HCT116 (cell line): ENCODE measurements at regions not wholly inside any gene's neighbourhood (a gene's known extent, or its start where the extent isn't known, plus 50 kb on each side); places are given as distances from the start of the nearest gene placed in this dataset.

Experiments used
- ATAC-seq: fragments of 200-7000 bp; cut with Tn5 transposase; 2 replicates; pipeline ENCODE4 v1.9.1; 2020; ENCODE audit warnings: mild to moderate bottlenecking, moderate library complexity
- BruUV-seq: library from RNA; stranded (reverse); fragments of 400-500 nt; replicated peaks from 2 replicates; lab custom pipeline; 2021; lab: Mats Ljungman, UMichigan
- CTCF ChIA-PET: fragments of 300-600 bp; sonication (Branson Sonifier 250); formaldehyde crosslinking; loops from one replicate; lab custom pipeline; 2021; ENCODE audit warnings: antibody characterized with exemption; lab: Charles Lee
- POLR2A ChIA-PET: fragments of 300-600, 350-600 bp; sonication (Branson Sonifier 250); formaldehyde crosslinking; loops from one replicate; lab custom pipeline; 2021; ENCODE audit warnings: antibody characterized with exemption; lab: Charles Lee
- RAD21 ChIA-PET, 2 experiments: fragments of 300-600 bp; sonication (Branson Sonifier 250); formaldehyde crosslinking; loops; one replicate each; lab custom pipeline; 2023; ENCODE audit warnings: low total read pairs in 2 of 2; ENCODE audit not compliant: uncharacterized antibody in 2 of 2, unreplicated experiment in 2 of 2, low non-redundant PET in 1 of 2; lab: Charles Lee
- DNase-seq: peaks from one replicate; pipeline ENCODE4 v3.0.0-alpha.2; 2010; ENCODE audit warnings: low read depth, low spot score
- H2AFZ ChIP-seq: fragments of 200-600 bp; shearing (Covaris generic), sonication (generic); 2 replicates; pipeline ENCODE4 v1.6.1; 2017; ENCODE audit warnings: low read depth, mixed run types, mixed read lengths, antibody characterized with exemption, low read length; ENCODE audit not compliant: poor library complexity, severe bottlenecking
- H3K27ac ChIP-seq: 2 replicates; pipeline ENCODE4 v1.5.1; 2012; ENCODE audit warnings: low read depth, low read length
- H3K27me3 ChIP-seq: fragments of 200-600 bp; sonication (generic); 2 replicates; pipeline ENCODE4 v1.6.1; 2016; ENCODE audit warnings: mixed run types, low read length, mixed read lengths; ENCODE audit not compliant: insufficient read depth
- H3K36me3 ChIP-seq, 2 experiments: fragments of 200-500 bp in 1 of 2; fragments of 200-600 bp in 1 of 2; sonication (Bioruptor generic) in 1 of 2; sonication (generic) in 1 of 2; 2 replicates each; pipeline versions ENCODE4 v1.5.1 to v1.6.1; 2014 to 2016; ENCODE audit warnings: low read length in 2 of 2, inconsistent platforms in 1 of 2, mixed read lengths in 1 of 2, mixed run types in 1 of 2; ENCODE audit not compliant: insufficient read depth in 2 of 2, control insufficient read depth in 1 of 2
- H3K4me1 ChIP-seq, 2 experiments: fragments of 200-600 bp in 1 of 2; sonication (generic) in 1 of 2; 2 replicates each; pipeline versions ENCODE4 v1.5.1 to v1.6.1; 2012 to 2017; ENCODE audit warnings: low read length in 2 of 2, inconsistent platforms in 1 of 2, mild to moderate bottlenecking in 1 of 2, mixed read lengths in 1 of 2, mixed run types in 1 of 2, moderate library complexity in 1 of 2; ENCODE audit not compliant: insufficient read depth in 2 of 2, control insufficient read depth in 1 of 2
- H3K4me2 ChIP-seq: fragments of 200-600 bp; sonication (generic); 2 replicates; pipeline ENCODE4 v1.6.1; 2017; ENCODE audit warnings: mixed run types, low read length, mixed read lengths
- H3K4me3 ChIP-seq, 2 experiments: fragments of 200-600 bp in 1 of 2; sonication (generic) in 1 of 2; replicated peaks in 1 of 2; 2 replicates each; pipeline ENCODE4 v1.5.1; 2011 to 2016; ENCODE audit warnings: low read length in 2 of 2, control low read depth in 1 of 2, low read depth in 1 of 2, mild to moderate bottlenecking in 1 of 2, mixed read lengths in 1 of 2, mixed run types in 1 of 2
- H3K79me2 ChIP-seq: fragments of 200-600 bp; sonication (generic); 2 replicates; pipeline ENCODE4 v1.6.1; 2017; ENCODE audit warnings: mild to moderate bottlenecking, mixed run types, low read length, moderate library complexity, mixed read lengths; ENCODE audit not compliant: insufficient read depth
- H3K9ac ChIP-seq: fragments of 200-600 bp; sonication (generic); 2 replicates; pipeline ENCODE4 v1.6.1; 2016; ENCODE audit warnings: low read length, mixed read lengths
- H3K9me2 ChIP-seq: fragments of 200-600 bp; sonication (generic), shearing (Covaris generic); 2 replicates; pipeline ENCODE4 v1.6.1; 2017; ENCODE audit warnings: mixed run types, mild to moderate bottlenecking, moderate library complexity; ENCODE audit not compliant: insufficient read depth
- H3K9me3 ChIP-seq, 2 experiments: fragments of 200-500 bp in 1 of 2; fragments of 200-600 bp in 1 of 2; sonication (Bioruptor generic) in 1 of 2; sonication (generic) in 1 of 2; 2 replicates each; pipeline ENCODE4 v1.6.1; 2014 to 2017; ENCODE audit warnings: low read length in 2 of 2, mixed read lengths in 2 of 2, inconsistent platforms in 1 of 2, low read depth in 1 of 2, mild to moderate bottlenecking in 1 of 2, mixed run types in 1 of 2, moderate library complexity in 1 of 2; ENCODE audit not compliant: control insufficient read depth in 1 of 2, insufficient read depth in 1 of 2
- H4K20me1 ChIP-seq: fragments of 200-600 bp; sonication (generic), shearing (Covaris generic); 2 replicates; pipeline ENCODE4 v1.6.1; 2017; ENCODE audit warnings: mixed run types, mild to moderate bottlenecking, moderate library complexity; ENCODE audit not compliant: insufficient read depth
- CBX3 ChIP-seq: IDR thresholded peaks from 2 replicates; pipeline ENCODE4 v1.6.1; 2012; ENCODE audit warnings: low read depth
- CEBPB ChIP-seq: IDR thresholded peaks from 2 replicates; pipeline ENCODE4 v1.6.1; 2012; ENCODE audit warnings: low read depth
- EGR1 ChIP-seq: IDR thresholded peaks from 2 replicates; pipeline ENCODE4 v1.6.1; 2012; ENCODE audit warnings: low read depth
- ELF1 ChIP-seq: IDR thresholded peaks from 2 replicates; pipeline ENCODE4 v1.6.1; 2012; ENCODE audit warnings: low read depth, borderline replicate concordance
- EZH2 ChIP-seq: fragments of 200-600 bp; sonication (generic); IDR thresholded peaks from 2 replicates; pipeline ENCODE4 v1.6.1; 2017; ENCODE audit warnings: antibody characterized with exemption, mixed run types
- EZH2phosphoT487 ChIP-seq: fragments of 200-600 bp; IDR thresholded peaks from 2 replicates; pipeline ENCODE4 v1.6.1; 2018; ENCODE audit warnings: antibody characterized with exemption, borderline replicate concordance
- FOSL1 ChIP-seq: IDR thresholded peaks from 2 replicates; pipeline ENCODE4 v1.6.1; 2012; ENCODE audit warnings: low read depth
- JUND ChIP-seq: IDR thresholded peaks from 2 replicates; pipeline ENCODE4 v1.6.1; 2012
- POLR2A ChIP-seq: IDR thresholded peaks from 2 replicates; pipeline ENCODE4 v1.7.0; 2011; ENCODE audit warnings: borderline replicate concordance; ENCODE audit not compliant: insufficient read depth, insufficient read length; ENCODE audit errors: extremely low read depth
- POLR2AphosphoS5 ChIP-seq: IDR thresholded peaks from 2 replicates; pipeline ENCODE4 v1.6.1; 2011; ENCODE audit warnings: mild to moderate bottlenecking, low read depth, low read length, moderate library complexity
- SIN3A ChIP-seq: IDR thresholded peaks from 2 replicates; pipeline ENCODE4 v1.6.1; 2012; ENCODE audit warnings: low read depth
- SRF ChIP-seq: IDR thresholded peaks from 2 replicates; pipeline ENCODE4 v1.6.1; 2012; ENCODE audit warnings: low read depth
- TCF7L2 ChIP-seq: IDR thresholded peaks from 2 replicates; pipeline ENCODE4 v1.7.0; 2011; ENCODE audit warnings: borderline replicate concordance, inconsistent platforms; ENCODE audit not compliant: insufficient read depth, insufficient read length; ENCODE audit errors: extremely low read depth
- YY1 ChIP-seq: IDR thresholded peaks from 2 replicates; pipeline ENCODE4 v1.6.1; 2011; ENCODE audit warnings: low read length, low read depth, moderate library complexity, mild to moderate bottlenecking; ENCODE audit not compliant: insufficient replicate concordance; ENCODE audit errors: extremely low read depth
- ZFX ChIP-seq: fragments of 450-650 bp; IDR thresholded peaks from 2 replicates; pipeline ENCODE4 v1.6.1; 2017
- ZNF274 ChIP-seq: fragments of 200-500 bp; sonication (Bioruptor generic); IDR thresholded peaks from 2 replicates; pipeline ENCODE4 v1.6.1; 2014; ENCODE audit warnings: mild to moderate bottlenecking, low read depth, low read length, inconsistent platforms
- intact Hi-C: fragments of 100-400 bp; cut with micrococcal nuclease; formaldehyde crosslinking; loops from 2 replicates; pipeline ENCODE4 v1.10.0; 2022
- TF ChIP-seq, protein P1 (sequence below): IDR thresholded peaks from 2 replicates; pipeline ENCODE4 v1.6.1; 2012
- TF ChIP-seq, protein P2 (sequence below): IDR thresholded peaks from 2 replicates; pipeline ENCODE4 v1.6.1; 2012
- TF ChIP-seq, protein P3 (sequence below): IDR thresholded peaks from 2 replicates; pipeline ENCODE4 v1.6.1; 2011; ENCODE audit warnings: mild to moderate bottlenecking, low read length, moderate library complexity; ENCODE audit not compliant: insufficient replicate concordance; ENCODE audit errors: extremely low read depth

DNA sequence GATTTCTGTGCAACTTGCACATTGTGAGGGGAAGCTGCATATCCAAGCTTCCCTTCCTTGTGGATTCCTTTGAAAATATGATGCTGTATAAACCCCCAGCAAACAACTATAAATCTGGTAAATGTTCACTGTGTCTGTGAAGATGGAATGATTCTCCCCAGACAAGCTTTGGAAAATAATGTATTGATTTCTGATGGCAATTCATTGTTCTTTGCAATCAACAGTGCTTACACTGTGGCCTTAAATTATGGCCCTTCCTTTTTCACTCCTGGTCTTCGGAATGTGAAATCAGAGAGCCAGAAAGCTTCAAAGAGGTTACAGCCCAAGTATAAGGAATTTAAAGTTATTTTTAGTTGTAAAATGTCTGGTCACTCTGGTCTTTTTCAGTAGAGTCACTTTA lies 308.8 kb downstream of the CBLN4 start:
- DNase-seq (no peak), ATAC-seq (no peak)
- Histone ChIP-seq H3K9me2 (no peaks in the 10 kb centered on the region), H3K36me3 (no peaks in the 10 kb centered on the region), H3K4me3 (no peak overlapping the region), H2AFZ (no peak overlapping the region), H3K4me2 (no peak overlapping the region), H3K79me2 (no peaks in the 10 kb centered on the region), H4K20me1 (no peaks in the 10 kb centered on the region), H3K4me1 (no peaks in the 10 kb centered on the region), H3K9ac (no peak overlapping the region), H3K27ac (no peak overlapping the region), H3K27me3 (no peaks in the 10 kb centered on the region), H3K9me3 (peaks cover 10 to 23% of the 10 kb centered on the region in 2 experiments; a peak in 3 of 4 replicates)
- BruUV-seq = no TSS peak
- ChIA-PET POLR2A (no interaction called here), RAD21 (no interaction called here), CTCF (no interaction called here)
- intact Hi-C loops = no loop called here
- TF ChIP-seq EGR1 (no peak), YY1 (no peak), FOSL1 (no peak), JUND (no peak), POLR2A (no peak), ZNF274 (no peak), CBX3 (no peak), ELF1 (no peak), TCF7L2 (no peak)
- TF ChIP-seq, protein P1, sequence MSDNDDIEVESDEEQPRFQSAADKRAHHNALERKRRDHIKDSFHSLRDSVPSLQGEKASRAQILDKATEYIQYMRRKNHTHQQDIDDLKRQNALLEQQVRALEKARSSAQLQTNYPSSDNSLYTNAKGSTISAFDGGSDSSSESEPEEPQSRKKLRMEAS = no peak

DNA sequence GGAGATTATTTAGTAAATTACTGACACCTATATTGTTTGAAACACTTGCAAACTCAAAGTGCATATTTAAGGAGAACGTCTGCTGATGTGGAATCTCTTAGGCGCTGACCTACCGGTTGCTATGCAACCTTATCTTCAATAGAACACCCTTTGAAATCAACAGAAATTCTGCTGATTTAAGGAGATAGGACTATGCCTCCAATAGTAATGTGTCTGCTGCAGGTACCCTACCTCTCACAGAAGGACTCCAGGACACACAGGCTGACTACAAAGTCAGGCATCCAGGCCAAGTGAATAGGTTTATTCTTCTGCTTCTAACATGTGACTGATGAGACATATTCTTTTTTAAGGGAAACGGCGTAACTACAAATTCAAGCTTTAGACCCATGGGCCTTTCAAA lies 311.7 kb downstream of the CBLN4 start:
- ATAC-seq (no peak), DNase-seq (no peak)
- RAD21 ChIA-PET = no interaction called here
- H3K27ac ChIP-seq = no peak overlapping the region
- no peak overlapping the region for H2AFZ ChIP-seq
- H3K4me2 ChIP-seq = no peak overlapping the region
- no peaks in the 10 kb centered on the region for H3K4me1 ChIP-seq
- H3K36me3 ChIP-seq = no peaks in the 10 kb centered on the region
- H3K79me2 ChIP-seq = no peaks in the 10 kb centered on the region
- H3K9me3 ChIP-seq = peaks cover 6 to 20% of the 10 kb centered on the region in 2 experiments; a peak in 2 of 4 replicates
- intact Hi-C loops = no loop called here
- no peaks in the 10 kb centered on the region for H3K9me2 ChIP-seq
- BruUV-seq = no TSS peak
- POLR2A ChIA-PET = no interaction called here
- CTCF ChIA-PET = no interaction called here
- H3K9ac ChIP-seq = no peak overlapping the region
- H3K4me3 ChIP-seq = no peak overlapping the region
- H3K27me3 ChIP-seq = no peaks in the 10 kb centered on the region
- no peaks in the 10 kb centered on the region for H4K20me1 ChIP-seq
- TF ChIP-seq EZH2 (no peak), EZH2phosphoT487 (no peak), SIN3A (no peak), CBX3 (no peak), FOSL1 (no peak), ZFX (no peak), SRF (no peak), POLR2AphosphoS5 (no peak), CEBPB (no peak)
- TF ChIP-seq, protein P2, sequence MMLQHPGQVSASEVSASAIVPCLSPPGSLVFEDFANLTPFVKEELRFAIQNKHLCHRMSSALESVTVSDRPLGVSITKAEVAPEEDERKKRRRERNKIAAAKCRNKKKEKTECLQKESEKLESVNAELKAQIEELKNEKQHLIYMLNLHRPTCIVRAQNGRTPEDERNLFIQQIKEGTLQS = no peak
- TF ChIP-seq, protein P3, sequence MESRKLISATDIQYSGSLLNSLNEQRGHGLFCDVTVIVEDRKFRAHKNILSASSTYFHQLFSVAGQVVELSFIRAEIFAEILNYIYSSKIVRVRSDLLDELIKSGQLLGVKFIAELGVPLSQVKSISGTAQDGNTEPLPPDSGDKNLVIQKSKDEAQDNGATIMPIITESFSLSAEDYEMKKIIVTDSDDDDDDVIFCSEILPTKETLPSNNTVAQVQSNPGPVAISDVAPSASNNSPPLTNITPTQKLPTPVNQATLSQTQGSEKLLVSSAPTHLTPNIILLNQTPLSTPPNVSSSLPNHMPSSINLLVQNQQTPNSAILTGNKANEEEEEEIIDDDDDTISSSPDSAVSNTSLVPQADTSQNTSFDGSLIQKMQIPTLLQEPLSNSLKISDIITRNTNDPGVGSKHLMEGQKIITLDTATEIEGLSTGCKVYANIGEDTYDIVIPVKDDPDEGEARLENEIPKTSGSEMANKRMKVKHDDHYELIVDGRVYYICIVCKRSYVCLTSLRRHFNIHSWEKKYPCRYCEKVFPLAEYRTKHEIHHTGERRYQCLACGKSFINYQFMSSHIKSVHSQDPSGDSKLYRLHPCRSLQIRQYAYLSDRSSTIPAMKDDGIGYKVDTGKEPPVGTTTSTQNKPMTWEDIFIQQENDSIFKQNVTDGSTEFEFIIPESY = no peak
- TF ChIP-seq, protein P1 = no peak
